ENCODE measurements at regions not wholly inside any gene's neighbourhood (a gene's known extent, or its start where the extent isn't known, plus 50 kb on each side); places are given as distances from the start of the nearest gene placed in this dataset.
"Not testable (repeated sequence)": the region's sequence is repeated elsewhere in the genome, so short reads cannot be mapped to it uniquely, and the experiment has no call there.

- DNase-seq, result no peak
Measured at GRCh38 chr14:81971911-81972310, 438.3 kb upstream of the SEL1L start.

GRCh38 chr14:81972601-81973000 is 438.9 kb upstream of the SEL1L start:
- no peak for DNase-seq

GRCh38 chr14:81974543-81974942 is 440.9 kb upstream of the SEL1L start:
- DNase-seq, result no peak

- no peak for DNase-seq
Measured at GRCh38 chr14:81980601-81981306, 447.1 kb upstream of the SEL1L start.

- no peak for DNase-seq
Measured at GRCh38 chr14:81981307-81981675, 447.6 kb upstream of the SEL1L start.

- DNase-seq, result no peak
Measured at GRCh38 chr14:81982046-81982445, 448.4 kb upstream of the SEL1L start.

GRCh38 chr14:81986005-81986404 is 452.4 kb upstream of the SEL1L start:
- no peak for DNase-seq

GRCh38 chr14:81989211-81989610 is 455.6 kb upstream of the SEL1L start:
- no peak for DNase-seq

GRCh38 chr14:81990312-81990761 is 456.7 kb upstream of the SEL1L start:
- peak; percentile 43 for DNase-seq

- DNase-seq, result no peak
Measured at GRCh38 chr14:81991998-81992397, 458.3 kb upstream of the SEL1L start.

GRCh38 chr14:81993432-81993831 is 459.8 kb upstream of the SEL1L start:
- no peak for DNase-seq

GRCh38 chr14:82003426-82003825 is 469.8 kb upstream of the SEL1L start:
- DNase-seq, result no peak

GRCh38 chr14:82009076-82009475 is 475.4 kb upstream of the SEL1L start:
- no peak for DNase-seq

- DNase-seq, result no peak
Measured at GRCh38 chr14:82009993-82010392, 476.3 kb upstream of the SEL1L start.

GRCh38 chr14:82011460-82011859 is 477.8 kb upstream of the SEL1L start:
- no peak for DNase-seq

GRCh38 chr14:82029038-82029437 is 495.4 kb upstream of the SEL1L start:
- no peak for DNase-seq

GRCh38 chr14:82035397-82035796 is 501.7 kb upstream of the SEL1L start:
- DNase-seq, result no peak

- DNase-seq, result not testable (repeated sequence)
Measured at GRCh38 chr14:82038066-82038465, 504.4 kb upstream of the SEL1L start.

GRCh38 chr14:82045339-82045738 is 511.7 kb upstream of the SEL1L start:
- DNase-seq, result peak; percentile 78

- DNase-seq, result no peak
Measured at GRCh38 chr14:82046512-82047226, 513.0 kb upstream of the SEL1L start.

GRCh38 chr14:82047777-82048470 is 514.3 kb upstream of the SEL1L start:
- DNase-seq, result no peak

- no peak for DNase-seq
Measured at GRCh38 chr14:82052778-82053177, 519.1 kb upstream of the SEL1L start.

- DNase-seq, result no peak
Measured at GRCh38 chr14:82055515-82056115, 522.0 kb upstream of the SEL1L start.

GRCh38 chr14:82060219-82060618 is 526.6 kb upstream of the SEL1L start:
- DNase-seq, result no peak

Measured in NCI-H345 (cell line).